ENCODE measurements at regions not wholly inside any gene's neighbourhood (a gene's known extent, or its start where the extent isn't known, plus 50 kb on each side); places are given as distances from the start of the nearest gene placed in this dataset.

DNA sequence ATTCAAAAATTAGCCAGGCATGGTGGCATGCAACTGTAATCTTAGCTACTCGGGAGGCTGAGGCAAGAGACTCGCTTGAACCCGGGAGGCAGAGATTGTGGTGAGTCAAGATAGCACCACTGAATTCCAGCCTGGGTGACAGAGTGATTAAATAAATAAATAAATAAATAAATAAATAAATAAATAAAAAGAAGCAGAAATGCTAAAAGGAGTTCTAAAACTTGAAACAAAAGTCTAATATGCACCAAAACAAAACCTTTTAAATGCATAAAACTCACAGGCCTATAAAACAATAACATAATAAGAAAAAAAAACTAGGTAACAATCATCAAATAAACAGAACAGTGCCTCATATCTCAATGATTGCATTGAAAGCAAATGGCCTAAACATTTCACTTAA is 1458.9 kb downstream of the AMY1C start (continued):
- TF ChIP-seq RAD21 (IDR thresholded peaks at IDR 0.05) (no peak), YY1 (IDR thresholded peaks at IDR 0.05) (no peak), SP1 (IDR thresholded peaks at IDR 0.05) (no peak)

DNA sequence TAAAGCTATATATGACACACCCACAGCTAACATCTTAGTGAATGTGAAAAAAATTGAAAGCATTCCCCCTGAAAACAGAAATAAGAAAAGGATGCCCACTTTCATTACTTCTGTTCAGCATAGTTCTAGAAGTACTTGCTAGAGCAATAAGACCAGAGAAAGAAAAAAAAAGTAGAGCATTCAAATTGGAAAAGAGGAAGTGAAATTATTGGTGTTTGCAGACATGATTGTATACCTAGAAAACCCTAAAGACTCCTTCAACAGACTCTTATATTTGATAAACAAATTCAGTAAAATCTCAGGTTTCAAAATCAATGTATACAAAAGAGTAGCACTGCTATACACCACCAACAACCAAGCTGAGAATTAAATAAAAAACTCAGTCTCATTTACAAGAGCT is 1461.0 kb downstream of the AMY1C start:
- no peaks in the 10 kb centered on the region for H3K4me1 ChIP-seq (ENCODE audit: control insufficient read depth in 4 of 4, insufficient read depth in 4 of 4, low read length in 3 of 4)
- no peak overlapping the region for H3K27ac ChIP-seq (ENCODE audit: low read depth in 1 of 2, low read length in 2 of 2)
- no peaks in the 10 kb centered on the region for H3K27me3 ChIP-seq (ENCODE audit: control insufficient read depth in 4 of 4, insufficient read depth in 4 of 4, low read length in 3 of 4)
- no peak for DNase-seq (ENCODE audit: low spot score)
- H3K36me3 ChIP-seq (ENCODE audit: control insufficient read depth in 4 of 4, insufficient read depth in 3 of 4, low read depth in 1 of 4, low read length in 3 of 4): no peaks in the 10 kb centered on the region
- no peak overlapping the region for H3K4me3 ChIP-seq (ENCODE audit: low read depth in 1 of 3, low read length in 3 of 3)
- TF ChIP-seq, protein P1, sequence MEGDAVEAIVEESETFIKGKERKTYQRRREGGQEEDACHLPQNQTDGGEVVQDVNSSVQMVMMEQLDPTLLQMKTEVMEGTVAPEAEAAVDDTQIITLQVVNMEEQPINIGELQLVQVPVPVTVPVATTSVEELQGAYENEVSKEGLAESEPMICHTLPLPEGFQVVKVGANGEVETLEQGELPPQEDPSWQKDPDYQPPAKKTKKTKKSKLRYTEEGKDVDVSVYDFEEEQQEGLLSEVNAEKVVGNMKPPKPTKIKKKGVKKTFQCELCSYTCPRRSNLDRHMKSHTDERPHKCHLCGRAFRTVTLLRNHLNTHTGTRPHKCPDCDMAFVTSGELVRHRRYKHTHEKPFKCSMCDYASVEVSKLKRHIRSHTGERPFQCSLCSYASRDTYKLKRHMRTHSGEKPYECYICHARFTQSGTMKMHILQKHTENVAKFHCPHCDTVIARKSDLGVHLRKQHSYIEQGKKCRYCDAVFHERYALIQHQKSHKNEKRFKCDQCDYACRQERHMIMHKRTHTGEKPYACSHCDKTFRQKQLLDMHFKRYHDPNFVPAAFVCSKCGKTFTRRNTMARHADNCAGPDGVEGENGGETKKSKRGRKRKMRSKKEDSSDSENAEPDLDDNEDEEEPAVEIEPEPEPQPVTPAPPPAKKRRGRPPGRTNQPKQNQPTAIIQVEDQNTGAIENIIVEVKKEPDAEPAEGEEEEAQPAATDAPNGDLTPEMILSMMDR (IDR thresholded peaks at IDR 0.05; ENCODE audit: low read depth, low read length, missing input control): no peak
- TF ChIP-seq HNF4A (conservative IDR thresholded peaks at IDR 0.05) (no peak), HNF4G (IDR thresholded peaks at IDR 0.05) (no peak), EGR1 (IDR thresholded peaks at IDR 0.05; ENCODE audit: low read depth in 2 of 2) (no peak), YY1 (IDR thresholded peaks at IDR 0.05) (no peak)
- TF ChIP-seq, protein P2, sequence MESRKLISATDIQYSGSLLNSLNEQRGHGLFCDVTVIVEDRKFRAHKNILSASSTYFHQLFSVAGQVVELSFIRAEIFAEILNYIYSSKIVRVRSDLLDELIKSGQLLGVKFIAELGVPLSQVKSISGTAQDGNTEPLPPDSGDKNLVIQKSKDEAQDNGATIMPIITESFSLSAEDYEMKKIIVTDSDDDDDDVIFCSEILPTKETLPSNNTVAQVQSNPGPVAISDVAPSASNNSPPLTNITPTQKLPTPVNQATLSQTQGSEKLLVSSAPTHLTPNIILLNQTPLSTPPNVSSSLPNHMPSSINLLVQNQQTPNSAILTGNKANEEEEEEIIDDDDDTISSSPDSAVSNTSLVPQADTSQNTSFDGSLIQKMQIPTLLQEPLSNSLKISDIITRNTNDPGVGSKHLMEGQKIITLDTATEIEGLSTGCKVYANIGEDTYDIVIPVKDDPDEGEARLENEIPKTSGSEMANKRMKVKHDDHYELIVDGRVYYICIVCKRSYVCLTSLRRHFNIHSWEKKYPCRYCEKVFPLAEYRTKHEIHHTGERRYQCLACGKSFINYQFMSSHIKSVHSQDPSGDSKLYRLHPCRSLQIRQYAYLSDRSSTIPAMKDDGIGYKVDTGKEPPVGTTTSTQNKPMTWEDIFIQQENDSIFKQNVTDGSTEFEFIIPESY (IDR thresholded peaks at IDR 0.05): no peak
- H3K9me3 ChIP-seq (ENCODE audit: control insufficient read depth in 4 of 4, low read length in 3 of 4): no peaks in the 10 kb centered on the region
- H3K9ac ChIP-seq (ENCODE audit: low read depth in 1 of 2, low read length in 2 of 2): no peak overlapping the region

DNA sequence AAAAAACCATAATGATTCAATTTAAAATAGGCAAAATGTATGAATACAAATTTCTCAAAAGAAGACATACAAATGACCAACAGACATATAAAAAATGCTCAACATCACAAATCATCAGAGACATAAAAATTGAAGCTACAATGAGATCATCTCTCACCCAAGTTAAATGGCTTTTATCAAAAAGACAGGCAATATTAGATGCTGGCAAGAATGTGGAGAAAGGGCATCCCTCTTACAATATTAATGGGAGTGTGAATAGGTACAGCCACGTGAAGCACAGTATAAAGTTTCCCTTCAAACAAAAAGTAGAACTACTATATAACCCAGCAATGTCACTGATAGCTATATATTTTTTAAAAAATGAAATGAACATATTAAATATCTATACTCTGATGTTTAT is 1481.7 kb downstream of the AMY1C start:
- no peak for TF ChIP-seq RAD21 (IDR thresholded peaks at IDR 0.05)
- TF ChIP-seq GABPA (IDR thresholded peaks at IDR 0.05 in 1 of 2, conservative IDR thresholded peaks at IDR 0.05 in 1 of 2): no peak
- TF ChIP-seq, protein P3, sequence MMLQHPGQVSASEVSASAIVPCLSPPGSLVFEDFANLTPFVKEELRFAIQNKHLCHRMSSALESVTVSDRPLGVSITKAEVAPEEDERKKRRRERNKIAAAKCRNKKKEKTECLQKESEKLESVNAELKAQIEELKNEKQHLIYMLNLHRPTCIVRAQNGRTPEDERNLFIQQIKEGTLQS (IDR thresholded peaks at IDR 0.05): no peak
- TF ChIP-seq EGR1 (IDR thresholded peaks at IDR 0.05; ENCODE audit: low read depth in 2 of 2): no peak
- TF ChIP-seq, protein P4, sequence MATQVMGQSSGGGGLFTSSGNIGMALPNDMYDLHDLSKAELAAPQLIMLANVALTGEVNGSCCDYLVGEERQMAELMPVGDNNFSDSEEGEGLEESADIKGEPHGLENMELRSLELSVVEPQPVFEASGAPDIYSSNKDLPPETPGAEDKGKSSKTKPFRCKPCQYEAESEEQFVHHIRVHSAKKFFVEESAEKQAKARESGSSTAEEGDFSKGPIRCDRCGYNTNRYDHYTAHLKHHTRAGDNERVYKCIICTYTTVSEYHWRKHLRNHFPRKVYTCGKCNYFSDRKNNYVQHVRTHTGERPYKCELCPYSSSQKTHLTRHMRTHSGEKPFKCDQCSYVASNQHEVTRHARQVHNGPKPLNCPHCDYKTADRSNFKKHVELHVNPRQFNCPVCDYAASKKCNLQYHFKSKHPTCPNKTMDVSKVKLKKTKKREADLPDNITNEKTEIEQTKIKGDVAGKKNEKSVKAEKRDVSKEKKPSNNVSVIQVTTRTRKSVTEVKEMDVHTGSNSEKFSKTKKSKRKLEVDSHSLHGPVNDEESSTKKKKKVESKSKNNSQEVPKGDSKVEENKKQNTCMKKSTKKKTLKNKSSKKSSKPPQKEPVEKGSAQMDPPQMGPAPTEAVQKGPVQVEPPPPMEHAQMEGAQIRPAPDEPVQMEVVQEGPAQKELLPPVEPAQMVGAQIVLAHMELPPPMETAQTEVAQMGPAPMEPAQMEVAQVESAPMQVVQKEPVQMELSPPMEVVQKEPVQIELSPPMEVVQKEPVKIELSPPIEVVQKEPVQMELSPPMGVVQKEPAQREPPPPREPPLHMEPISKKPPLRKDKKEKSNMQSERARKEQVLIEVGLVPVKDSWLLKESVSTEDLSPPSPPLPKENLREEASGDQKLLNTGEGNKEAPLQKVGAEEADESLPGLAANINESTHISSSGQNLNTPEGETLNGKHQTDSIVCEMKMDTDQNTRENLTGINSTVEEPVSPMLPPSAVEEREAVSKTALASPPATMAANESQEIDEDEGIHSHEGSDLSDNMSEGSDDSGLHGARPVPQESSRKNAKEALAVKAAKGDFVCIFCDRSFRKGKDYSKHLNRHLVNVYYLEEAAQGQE (IDR thresholded peaks at IDR 0.05): no peak
- no peak for TF ChIP-seq JUND (IDR thresholded peaks at IDR 0.05)
- no peak for TF ChIP-seq HNF4A (conservative IDR thresholded peaks at IDR 0.05)
- TF ChIP-seq, protein P2 (IDR thresholded peaks at IDR 0.05): no peak
- 30% methylated on average over 1 of the region's 1 CpG for WGBS

More for the DNA sequence above, 1481.7 kb downstream of the AMY1C start:
- H3K9me3 ChIP-seq (ENCODE audit: control insufficient read depth in 4 of 4, low read length in 3 of 4): no peaks in the 10 kb centered on the region
- no peaks in the 10 kb centered on the region for H3K36me3 ChIP-seq (ENCODE audit: control insufficient read depth in 4 of 4, insufficient read depth in 3 of 4, low read depth in 1 of 4, low read length in 3 of 4)
- no peak overlapping the region for H3K9ac ChIP-seq (ENCODE audit: low read depth in 1 of 2, low read length in 2 of 2)
- no peak for DNase-seq (ENCODE audit: low spot score)
- H3K4me1 ChIP-seq (ENCODE audit: control insufficient read depth in 4 of 4, insufficient read depth in 4 of 4, low read length in 3 of 4): no peaks in the 10 kb centered on the region
- no peak overlapping the region for H3K27ac ChIP-seq (ENCODE audit: low read depth in 1 of 2, low read length in 2 of 2)
- no peaks in the 10 kb centered on the region for H3K27me3 ChIP-seq (ENCODE audit: control insufficient read depth in 4 of 4, insufficient read depth in 4 of 4, low read length in 3 of 4)
- H3K4me3 ChIP-seq (ENCODE audit: low read depth in 1 of 3, low read length in 3 of 3): no peak overlapping the region

All from liver (tissue), 8 donors.